HG03097 (cell line): ENCODE measurements at regions not wholly inside any gene's neighbourhood (a gene's known extent, or its start where the extent isn't known, plus 50 kb on each side); places are given as distances from the start of the nearest gene placed in this dataset.
"Not testable (repeated sequence)": the region's sequence is repeated elsewhere in the genome, so short reads cannot be mapped to it uniquely, and the experiment has no call there.

ENCODE experiments used
- ATAC-seq: cut with Tn5 transposase; IDR thresholded peaks from one replicate; pipeline ENCODE4 v1.9.1; 2021; ENCODE audit not compliant: unreplicated experiment, low FRiP score

DNA sequence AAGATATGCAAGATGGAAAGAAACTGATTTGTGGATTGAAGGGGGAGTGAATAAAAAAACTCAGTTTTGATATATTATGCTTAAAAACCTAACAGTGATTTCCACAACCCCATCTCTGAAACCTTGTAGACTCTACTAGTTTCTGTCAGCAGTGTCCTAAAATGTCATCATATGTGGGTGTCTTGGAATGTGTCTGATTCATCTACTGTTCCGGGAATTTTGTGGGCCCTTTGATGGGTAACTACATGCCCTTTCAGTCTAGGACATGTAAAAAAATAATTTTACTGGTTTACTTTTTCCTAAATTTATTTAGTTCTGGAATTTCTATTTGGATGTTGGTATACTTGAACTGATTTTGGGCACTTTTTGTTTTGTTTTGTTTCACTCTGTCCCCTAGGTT is 118.9 kb upstream of the NMUR2 start:
- no peak for ATAC-seq

DNA sequence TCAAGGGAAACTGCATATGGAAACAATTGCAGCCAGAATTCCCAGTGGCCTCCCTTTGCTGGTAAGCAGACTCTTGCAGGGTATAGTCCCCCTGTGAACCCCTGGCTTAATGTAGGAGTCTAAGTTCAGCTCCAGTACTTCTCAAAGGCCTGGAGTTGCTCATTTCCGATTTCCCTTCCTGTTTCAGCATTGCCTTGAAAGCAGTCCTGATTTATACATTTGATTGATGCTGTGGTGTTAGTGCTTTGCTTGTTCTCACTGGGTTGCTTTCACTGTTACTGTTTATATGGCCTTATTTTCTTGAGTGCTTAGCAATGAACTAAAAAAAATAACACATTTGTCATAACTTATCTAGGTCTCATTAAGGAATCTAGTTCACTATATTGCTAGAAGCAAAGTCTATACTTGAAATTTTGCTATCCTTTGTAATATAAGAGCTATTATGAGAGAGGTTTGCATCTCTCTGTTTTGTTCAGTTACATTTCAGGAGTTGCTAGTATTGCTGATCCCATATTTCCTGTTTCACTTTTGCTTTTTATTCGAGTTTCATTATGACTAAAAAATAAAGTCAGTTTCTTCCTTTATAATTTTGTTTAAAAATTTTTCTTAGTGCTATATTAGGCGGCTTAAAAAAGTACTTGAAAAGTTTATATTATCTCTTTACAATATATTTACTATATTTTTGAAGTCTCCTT is 122.4 kb upstream of the NMUR2 start:
- ATAC-seq = peak; percentile 56

DNA sequence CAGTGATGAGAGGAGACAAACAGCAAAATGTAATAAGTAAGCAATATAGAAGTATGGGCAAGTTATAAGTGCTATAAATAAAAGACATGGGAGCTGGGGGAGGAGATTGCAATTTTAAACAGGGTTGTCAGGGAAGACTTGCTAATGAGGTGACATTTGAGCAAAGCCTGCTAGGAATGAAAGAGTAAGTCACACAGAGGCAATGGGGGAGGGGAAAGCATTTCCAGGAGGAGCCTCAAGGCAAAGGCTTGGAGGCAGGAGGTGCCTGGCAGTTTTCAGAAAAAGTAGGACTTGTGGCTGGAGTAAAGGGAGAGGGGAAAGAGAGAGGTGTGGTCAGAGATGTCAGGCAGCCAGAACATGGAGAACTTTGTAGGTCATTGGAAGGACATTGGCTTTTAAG is 124.4 kb upstream of the NMUR2 start:
- ATAC-seq = no peak

DNA sequence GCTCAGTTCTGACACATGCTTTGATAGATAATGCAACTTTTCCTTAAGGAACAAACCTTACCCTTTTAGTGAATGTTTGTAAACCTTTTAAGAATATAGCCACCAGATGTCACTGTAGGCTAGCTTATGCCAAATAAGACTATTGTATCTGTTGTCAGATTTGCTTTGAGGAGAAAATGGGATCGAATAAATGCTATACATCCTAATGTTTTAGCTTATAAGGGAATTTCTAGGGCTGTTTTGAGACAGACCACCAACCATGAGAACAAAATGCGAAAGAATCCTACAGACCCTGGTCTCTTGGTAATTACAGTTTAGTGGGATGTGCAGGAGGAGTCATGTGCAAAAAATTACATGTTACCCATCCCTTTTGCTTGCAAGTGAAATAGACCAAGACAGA is 127.6 kb upstream of the NMUR2 start:
- ATAC-seq = no peak

DNA sequence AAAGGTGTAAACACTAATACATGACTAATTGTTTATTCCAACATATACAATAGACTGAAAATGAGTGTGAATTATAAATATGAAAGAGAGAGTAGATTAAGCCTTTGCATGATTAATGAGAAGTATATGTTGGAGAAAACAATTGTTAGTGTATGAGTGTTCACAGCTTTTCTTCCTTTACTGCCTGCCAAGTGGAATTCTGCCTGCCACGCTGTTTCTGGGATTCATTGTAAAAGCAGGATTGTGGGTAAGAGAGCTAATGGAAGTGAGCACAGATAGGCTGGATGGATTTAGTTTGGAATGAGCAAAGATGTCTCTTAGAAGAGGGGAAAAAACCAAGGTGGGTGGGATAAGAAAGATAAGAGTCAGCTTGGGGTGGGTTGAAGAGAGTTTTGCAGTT is 129.6 kb upstream of the NMUR2 start:
- no peak for ATAC-seq

DNA sequence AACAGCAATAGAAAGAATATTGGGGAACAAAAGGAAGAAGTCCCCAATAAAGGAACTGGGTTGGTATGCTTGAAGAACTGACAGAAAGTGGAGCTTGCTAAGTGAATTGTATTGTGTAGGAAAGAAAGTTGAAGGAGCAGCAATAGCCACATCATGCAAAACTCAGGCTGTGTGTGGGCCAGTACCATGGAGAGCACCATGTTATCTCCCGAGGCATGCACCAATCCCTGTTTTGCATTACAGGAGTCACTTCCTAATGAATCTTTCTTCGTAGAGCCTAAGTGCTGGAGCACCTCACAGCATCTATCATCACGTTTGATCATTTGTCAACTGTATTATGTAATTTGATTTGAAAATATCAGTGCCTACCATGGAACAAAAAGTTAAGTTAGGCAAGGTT is 137.7 kb upstream of the NMUR2 start:
- no peak for ATAC-seq

DNA sequence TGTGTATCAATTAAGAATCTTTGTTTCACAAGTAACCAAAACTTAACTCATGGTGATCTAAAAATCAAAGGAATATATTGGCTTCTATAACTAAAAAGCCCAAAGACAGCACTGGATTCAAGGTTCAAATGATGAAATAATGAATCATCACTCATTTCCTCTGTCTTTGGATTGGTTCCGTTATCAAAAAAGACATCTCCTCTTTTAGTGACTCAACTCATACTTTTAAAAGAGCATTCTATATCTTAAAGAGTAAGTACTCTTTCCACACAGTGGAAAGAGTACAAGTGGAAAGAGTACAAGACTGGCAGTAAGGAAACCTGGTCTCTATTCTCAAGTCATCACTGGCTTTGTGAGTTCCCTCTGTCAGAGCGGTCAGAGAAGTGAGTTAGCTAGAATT is 141.4 kb upstream of the NMUR2 start:
- ATAC-seq = no peak

DNA sequence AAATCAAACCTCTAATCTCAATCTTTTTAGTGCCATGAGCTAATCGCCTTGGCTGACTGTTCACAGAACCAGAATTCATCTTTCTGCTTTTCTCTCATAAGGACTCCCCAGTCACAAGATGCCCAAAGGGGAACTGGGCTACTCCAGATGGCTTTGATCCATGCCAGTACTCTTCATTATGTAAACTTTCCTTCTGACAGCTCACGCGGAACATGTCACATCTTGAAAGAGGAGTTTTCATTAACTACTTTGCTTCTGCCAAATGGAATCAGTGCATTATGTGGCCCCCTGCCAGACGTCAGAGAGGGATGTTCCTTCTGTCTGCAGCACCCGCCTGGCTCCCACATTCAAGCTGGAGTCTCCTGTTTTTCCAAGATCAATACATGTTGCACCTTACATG is 142.1 kb upstream of the NMUR2 start:
- no peak for ATAC-seq

DNA sequence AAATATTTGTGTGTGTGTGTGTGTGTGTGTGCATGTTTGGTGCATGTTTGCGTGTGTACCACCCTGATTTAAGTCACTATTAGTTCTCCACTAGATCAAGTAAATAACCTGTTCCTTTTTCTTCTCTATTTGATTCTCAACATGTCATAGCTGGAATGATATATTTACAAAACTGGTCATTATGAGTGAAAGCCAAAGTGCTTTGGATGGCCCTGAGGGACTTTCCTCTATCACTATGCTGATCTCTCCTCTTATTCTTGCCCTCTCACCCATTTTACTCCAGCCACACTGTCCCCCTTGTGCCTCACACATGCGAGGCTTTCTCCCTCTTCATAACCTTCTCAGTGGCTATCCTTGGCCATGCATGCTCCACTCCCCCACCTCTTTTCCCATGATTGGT is 144.6 kb upstream of the NMUR2 start:
- no peak for ATAC-seq

DNA sequence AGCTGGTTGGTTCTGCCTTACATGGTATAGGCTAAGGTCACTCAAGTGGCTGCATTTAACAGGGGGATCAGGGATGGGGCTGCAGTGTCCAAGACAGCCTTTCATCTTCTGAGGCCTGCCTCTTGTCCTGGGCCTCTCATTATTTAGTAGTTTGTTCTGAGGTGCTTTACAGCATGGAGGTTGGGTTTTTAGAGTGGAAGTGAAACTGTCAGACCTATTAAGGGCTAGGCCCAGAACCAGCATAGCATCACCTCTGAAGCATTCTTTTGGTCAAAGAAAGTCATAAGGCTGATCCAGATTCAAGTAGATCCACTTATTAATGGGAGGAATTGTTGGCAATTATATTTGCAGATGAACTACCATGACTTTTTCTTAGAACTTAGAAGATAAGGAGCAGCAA is 146.0 kb upstream of the NMUR2 start:
- no peak for ATAC-seq

DNA sequence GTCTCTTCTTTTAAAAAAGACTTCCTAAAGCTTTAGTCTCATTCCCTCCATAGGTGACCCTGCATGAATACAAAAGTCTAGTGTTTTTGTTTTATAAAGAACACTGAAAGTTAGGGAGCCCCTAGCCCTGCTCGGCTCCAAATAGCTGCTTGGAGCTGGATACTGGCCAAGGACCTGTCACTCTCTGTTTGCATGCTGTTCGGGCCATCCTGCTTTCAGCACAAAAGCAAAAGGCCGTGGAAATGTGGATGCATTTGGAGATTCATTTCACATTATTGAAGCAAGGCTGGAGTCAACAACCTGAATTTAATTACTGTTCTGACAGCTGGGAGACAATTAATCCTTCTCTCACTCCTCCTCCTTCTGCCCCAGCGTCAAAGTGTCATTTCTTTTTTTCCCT is 151.7 kb upstream of the NMUR2 start:
- ATAC-seq = no peak

DNA sequence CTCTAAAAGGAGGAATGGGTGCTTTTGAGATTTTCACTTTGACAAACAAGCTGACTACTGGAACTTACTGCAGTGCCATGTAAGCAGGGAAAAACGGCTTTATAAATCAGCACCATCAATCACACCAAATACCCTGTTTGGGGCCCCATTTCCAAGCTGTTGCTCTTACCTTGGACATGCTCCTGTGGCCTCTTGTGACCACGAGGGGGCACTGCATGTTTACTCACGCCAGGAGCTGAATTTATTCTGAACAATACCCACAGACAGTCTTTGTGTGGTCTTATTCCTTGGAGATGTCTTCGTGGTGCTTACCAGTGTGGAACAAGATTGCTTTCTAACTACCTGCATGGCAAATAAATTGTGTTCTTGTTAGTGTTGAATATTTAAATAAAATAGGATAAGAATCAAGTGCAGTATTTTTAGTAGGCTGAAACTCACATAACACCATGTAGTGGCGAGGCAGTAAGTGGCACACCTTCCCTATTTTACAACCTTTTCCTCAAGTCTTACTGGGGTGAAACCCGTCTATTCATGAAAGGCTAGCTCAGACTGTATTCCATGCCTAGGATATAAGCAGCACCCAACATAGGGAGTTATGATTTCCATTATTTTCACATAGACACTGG is 155.5 kb upstream of the NMUR2 start:
- ATAC-seq = peak; percentile 66

DNA sequence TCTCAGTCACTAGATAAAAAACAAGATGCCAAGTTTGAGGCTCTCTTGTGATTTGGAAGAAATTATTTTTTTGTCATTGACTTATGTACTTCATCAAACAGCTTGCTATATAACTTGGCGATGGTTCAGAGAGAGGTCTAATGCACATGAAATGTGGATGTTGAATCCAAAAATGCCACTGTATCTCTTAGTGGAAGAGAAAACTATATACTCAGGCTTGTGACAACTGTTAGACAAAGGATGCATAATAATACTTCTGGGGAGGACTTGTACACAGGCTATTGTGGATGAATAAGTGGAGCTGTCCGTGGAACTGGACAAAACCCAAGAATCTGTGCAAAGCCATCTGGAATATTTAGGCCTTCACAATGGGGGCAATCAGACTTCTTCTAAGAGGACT is 162.9 kb upstream of the NMUR2 start:
- ATAC-seq = no peak

DNA sequence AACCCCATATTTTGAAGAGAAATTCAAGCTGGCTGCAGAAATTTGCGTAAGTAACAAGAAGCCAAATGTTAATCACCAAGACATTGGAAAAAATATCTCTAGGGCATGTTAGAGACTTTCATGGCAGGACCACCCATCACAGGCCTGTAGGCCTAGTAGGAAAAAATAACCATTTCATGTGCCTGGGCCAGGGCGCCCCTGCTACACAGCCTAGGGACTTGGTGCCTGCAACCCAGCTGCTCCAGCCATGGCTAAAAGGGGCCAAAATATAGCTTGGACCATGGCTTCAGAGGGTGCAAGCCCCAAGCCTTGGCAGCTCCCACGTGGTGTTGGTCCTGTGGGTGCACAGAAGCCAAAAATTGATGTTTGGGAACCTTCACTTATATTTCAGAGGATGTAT is 167.7 kb upstream of the NMUR2 start:
- ATAC-seq = no peak

DNA sequence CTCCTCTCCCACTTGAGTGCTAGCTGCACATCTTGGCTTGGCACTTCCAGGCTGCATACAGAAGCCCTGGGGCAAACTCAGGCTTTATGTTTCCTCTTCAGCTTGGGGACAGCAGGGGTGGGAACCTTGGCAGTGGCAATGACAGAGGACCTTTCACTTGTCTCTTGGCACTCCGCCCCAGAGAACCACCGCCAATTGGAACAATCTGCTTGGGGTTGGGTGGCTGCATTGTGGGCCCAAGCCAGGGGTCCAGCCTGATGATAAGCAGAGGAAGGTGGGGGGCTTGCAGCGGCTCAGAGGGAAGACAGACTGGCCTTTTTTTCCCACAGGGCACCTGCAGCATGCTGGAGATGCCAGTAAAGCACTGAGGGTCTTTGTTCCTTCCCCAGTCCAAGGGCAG is 179.0 kb upstream of the NMUR2 start:
- ATAC-seq = no peak

DNA sequence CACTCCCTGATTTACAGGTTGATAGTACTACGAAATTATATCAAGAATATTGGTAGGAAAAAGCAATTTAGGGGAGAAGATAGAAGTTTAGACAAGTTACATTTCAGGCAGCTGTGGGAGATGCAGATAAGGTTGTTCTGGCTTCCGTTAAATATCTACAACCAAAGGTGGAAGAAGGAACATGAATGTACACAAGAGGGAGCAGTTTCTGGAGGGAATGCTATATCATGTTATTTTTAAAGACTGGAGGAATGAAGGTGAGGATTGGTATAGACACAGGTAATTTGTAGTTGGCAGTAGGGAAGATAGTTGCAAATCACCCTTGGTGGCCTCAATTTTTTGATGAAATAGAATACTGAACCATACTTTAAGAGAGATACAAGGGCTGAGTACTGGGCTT is 187.3 kb upstream of the NMUR2 start:
- no peak for ATAC-seq

DNA sequence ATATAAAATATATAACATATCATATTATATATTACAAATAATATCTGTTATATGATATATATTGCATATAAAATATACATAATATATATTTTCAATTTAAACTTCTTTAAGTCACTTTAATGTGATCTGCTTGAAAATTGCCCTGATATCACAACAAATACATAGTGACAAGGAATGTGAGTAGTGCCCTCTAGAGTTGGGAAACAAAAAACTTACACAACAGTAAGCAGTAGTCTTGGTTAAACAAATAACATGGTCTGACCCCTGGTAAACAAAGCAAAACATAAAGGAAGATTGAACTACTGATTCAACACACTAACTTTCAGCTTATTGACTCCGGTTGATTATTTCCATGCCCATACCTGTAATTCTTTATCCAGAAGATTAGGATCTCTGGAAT is 188.3 kb upstream of the NMUR2 start:
- no peak for ATAC-seq

DNA sequence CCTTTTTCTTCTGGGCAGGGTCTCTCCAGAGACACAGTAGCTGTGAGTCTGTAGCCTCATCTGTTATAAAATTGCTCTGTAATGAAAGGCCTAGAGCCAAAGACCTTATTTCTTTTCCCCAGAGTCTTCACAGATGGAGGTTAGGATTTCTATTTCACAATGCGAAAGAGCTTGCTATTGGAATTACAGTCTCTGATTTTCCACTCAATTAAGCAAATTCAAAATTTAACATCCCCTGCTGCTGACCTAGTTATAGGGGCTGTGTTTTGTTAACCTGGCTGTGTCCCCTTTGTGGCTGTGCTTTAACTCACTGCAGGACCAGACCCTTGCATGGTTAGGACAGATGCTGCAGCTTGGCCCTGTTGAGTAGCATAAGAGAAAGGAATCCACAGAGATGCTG is 190.3 kb upstream of the NMUR2 start:
- no peak for ATAC-seq

DNA sequence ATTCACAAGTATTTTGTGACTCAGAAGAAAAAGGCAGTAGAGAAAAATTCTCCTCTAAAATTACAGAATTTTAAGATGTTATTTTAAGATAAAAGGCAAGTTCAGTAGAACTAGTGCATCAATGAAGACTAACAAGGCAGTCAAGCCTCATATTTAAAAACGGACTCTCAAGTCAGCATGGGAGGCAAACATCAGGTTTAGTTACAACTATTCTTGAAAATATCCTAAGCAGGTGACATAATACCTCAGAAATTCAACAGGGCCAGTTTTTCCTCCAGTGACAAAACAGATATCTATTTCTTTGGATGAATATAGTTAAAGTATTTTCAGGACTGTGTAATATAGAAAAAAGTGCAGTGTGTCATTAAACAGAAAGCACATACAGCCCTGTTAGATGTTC is 194.0 kb upstream of the NMUR2 start:
- no peak for ATAC-seq

DNA sequence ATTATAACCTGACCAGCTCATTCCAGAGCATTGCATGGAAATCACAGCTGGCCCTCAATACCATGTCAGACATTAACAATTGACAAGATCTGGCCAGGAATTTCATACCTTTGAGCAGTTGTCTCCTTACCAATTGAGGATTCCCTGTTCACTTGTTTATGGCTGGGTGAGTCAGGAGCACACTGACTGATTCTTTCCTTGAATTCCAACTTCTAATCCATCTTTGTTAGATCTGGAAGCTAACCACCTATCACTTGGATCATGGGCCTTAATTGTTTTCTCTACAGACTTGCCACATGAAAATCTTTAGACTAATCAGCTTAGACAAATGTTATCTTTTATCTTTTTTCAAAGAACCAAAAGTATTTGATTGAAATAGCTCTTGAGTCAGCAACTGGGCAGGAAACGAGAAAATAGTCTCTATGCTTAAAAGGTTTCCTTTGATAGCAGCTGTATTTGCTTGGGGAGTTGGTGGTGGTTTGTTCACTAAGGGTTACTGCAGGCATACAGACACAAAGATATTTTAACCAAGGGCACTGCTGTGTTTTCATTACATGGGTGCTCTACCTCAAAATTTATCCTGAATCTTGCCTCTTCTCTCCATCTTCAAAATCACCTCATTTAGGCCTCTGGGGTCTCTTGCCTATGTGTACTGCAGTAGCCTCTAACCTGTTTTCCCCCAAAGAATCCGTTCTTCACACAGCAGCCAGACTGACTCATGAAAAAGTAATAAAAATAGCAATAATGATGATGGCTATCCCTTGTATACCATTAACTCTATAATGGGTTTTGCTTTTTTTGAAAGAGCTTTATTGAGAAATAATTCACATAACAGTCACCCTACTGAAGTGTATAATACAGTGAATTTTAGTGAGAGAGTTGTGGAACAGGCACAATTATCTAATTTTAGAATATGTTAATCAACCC is 197.0 kb upstream of the NMUR2 start:
- no peak for ATAC-seq

DNA sequence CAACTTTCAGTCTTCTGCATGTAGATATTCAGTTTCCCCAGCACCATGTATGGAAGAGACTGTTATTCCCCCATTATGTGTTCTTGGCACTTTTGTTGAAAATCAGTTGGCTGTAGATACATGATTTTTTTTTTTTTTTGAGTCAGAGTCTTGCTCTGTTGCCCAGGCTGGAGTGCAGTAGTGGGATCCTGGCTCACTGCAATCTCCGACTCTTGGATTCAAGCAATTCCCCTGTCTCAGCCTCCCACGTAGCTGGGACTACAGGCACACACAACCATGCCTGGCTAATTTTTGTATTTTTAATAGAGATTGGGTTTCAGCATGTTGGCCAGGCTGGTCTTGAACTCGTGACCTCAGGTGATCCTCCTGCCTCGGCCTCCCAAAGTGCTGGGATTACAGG is 201.0 kb upstream of the NMUR2 start:
- ATAC-seq = not testable (repeated sequence)
